CD14-positive monocyte (primary cell): ENCODE measurements at regions not wholly inside any gene's neighbourhood (a gene's known extent, or its start where the extent isn't known, plus 50 kb on each side); places are given as distances from the start of the nearest gene placed in this dataset.

Experiments
- DNase-seq, 3 donors: peaks; one replicate each; pipeline ENCODE4 v3.0.0-alpha.2; 2011 to 2022
- H2AFZ ChIP-seq: 2 replicates; pipeline ENCODE4 v1.6.0; 2012; ENCODE audit warnings: mild to moderate bottlenecking, low read depth, low read length, inconsistent platforms; ENCODE audit not compliant: insufficient read depth, poor library complexity, severe bottlenecking
- H3K27ac ChIP-seq, 2 donors: 1 replicate in 1 of 2; 2 replicates in 1 of 2; pipeline ENCODE4 v1.5.1; 2012 to 2013; ENCODE audit warnings: low read length in 2 of 2, control low read depth in 1 of 2, inconsistent platforms in 1 of 2, low read depth in 1 of 2, mild to moderate bottlenecking in 1 of 2
- H3K27me3 ChIP-seq, 2 donors: one replicate each; pipeline versions ENCODE4 v1.6.0 to v1.6.1; 2011 to 2013; ENCODE audit warnings: low read length in 2 of 2; ENCODE audit not compliant: control insufficient read depth in 2 of 2, insufficient read depth in 2 of 2
- H3K36me3 ChIP-seq, 2 donors: replicated peaks in 1 of 2; 1 replicate in 1 of 2; 2 replicates in 1 of 2; pipeline versions ENCODE4 v1.5.1 to v1.6.1; 2012 to 2013; ENCODE audit warnings: low read length in 2 of 2, control low read depth in 1 of 2, inconsistent platforms in 1 of 2, mild to moderate bottlenecking in 1 of 2; ENCODE audit not compliant: insufficient read depth in 2 of 2, control insufficient read depth in 1 of 2
- H3K4me1 ChIP-seq, 2 donors: 1 replicate in 1 of 2; 2 replicates in 1 of 2; pipeline versions ENCODE4 v1.5.1 to v1.6.1; 2012 to 2013; ENCODE audit warnings: low read length in 2 of 2, control low read depth in 1 of 2, inconsistent platforms in 1 of 2, mild to moderate bottlenecking in 1 of 2, moderate library complexity in 1 of 2; ENCODE audit not compliant: insufficient read depth in 2 of 2, control insufficient read depth in 1 of 2
- H3K4me2 ChIP-seq: replicated peaks from 2 replicates; pipeline ENCODE3; 2012; ENCODE audit warnings: low read length, moderate library complexity, mild to moderate bottlenecking; ENCODE audit not compliant: poor library complexity, severe bottlenecking; ENCODE audit errors: extremely low read depth
- H3K4me3 ChIP-seq, 3 experiments: fragments of 200-600 bp in 1 of 3; sonication (generic) in 1 of 3; replicated peaks in 1 of 3; 1 replicate in 2 of 3; 2 replicates in 1 of 3; pipeline ENCODE4 v1.5.1; 2011 to 2013; ENCODE audit warnings: low read length in 3 of 3, mild to moderate bottlenecking in 3 of 3, control low read depth in 2 of 3, low read depth in 2 of 3, inconsistent platforms in 1 of 3, moderate library complexity in 1 of 3
- H3K79me2 ChIP-seq: 2 replicates; pipeline ENCODE4 v1.6.0; 2012; ENCODE audit warnings: mild to moderate bottlenecking, control low read depth, inconsistent platforms, low read length, moderate library complexity; ENCODE audit not compliant: insufficient read depth
- H3K9ac ChIP-seq: 2 replicates; pipeline ENCODE4 v1.6.0; 2017; ENCODE audit warnings: low read length, mild to moderate bottlenecking; ENCODE audit not compliant: insufficient read depth, poor library complexity, severe bottlenecking
- H3K9me3 ChIP-seq, 2 donors: replicated peaks in 1 of 2; 1 replicate in 1 of 2; 2 replicates in 1 of 2; pipeline versions ENCODE4 v1.5.1 to v1.6.1; 2012 to 2013; ENCODE audit warnings: low read length in 2 of 2, control low read depth in 1 of 2; ENCODE audit not compliant: control insufficient read depth in 1 of 2, insufficient read depth in 1 of 2
- H4K20me1 ChIP-seq: 2 replicates; pipeline ENCODE4 v1.6.0; 2012; ENCODE audit warnings: mild to moderate bottlenecking, low read length, control low read depth, moderate library complexity; ENCODE audit not compliant: insufficient read depth
- H3K27ac Mint-ChIP-seq, 7 donors: one replicate each; pipeline ENCODE4 v1.8.0; 2020; ENCODE audit warnings: mild to moderate bottlenecking in 7 of 7, mixed read lengths in 7 of 7, moderate library complexity in 6 of 7, inconsistent platforms in 2 of 7
- H3K27me3 Mint-ChIP-seq, 3 donors: one replicate each; pipeline ENCODE4 v1.8.0; 2021 to 2022; ENCODE audit warnings: low read depth in 3 of 3, mild to moderate bottlenecking in 3 of 3, mixed read lengths in 3 of 3, moderate library complexity in 3 of 3, inconsistent platforms in 1 of 3
- H3K36me3 Mint-ChIP-seq, 2 donors: one replicate each; pipeline ENCODE4 v1.8.0; 2020; ENCODE audit warnings: mixed read lengths in 2 of 2, inconsistent platforms in 1 of 2, mild to moderate bottlenecking in 1 of 2
- H3K4me1 Mint-ChIP-seq: one replicate; pipeline ENCODE4 v1.8.0; 2020; ENCODE audit warnings: mild to moderate bottlenecking, mixed read lengths
- H3K4me3 Mint-ChIP-seq, 2 donors: one replicate each; pipeline ENCODE4 v1.8.0; 2020; ENCODE audit warnings: mild to moderate bottlenecking in 2 of 2, mixed read lengths in 2 of 2, moderate library complexity in 1 of 2
- H3K9me3 Mint-ChIP-seq, 7 donors: one replicate each; pipeline ENCODE4 v1.8.0; 2020 to 2022; ENCODE audit warnings: mixed read lengths in 7 of 7, mild to moderate bottlenecking in 6 of 7, moderate library complexity in 6 of 7, inconsistent platforms in 2 of 7
- CTCF ChIP-seq: fragments of 200-600 bp; IDR thresholded peaks from one replicate; pipeline ENCODE4 v1.8.0; 2022; ENCODE audit warnings: antibody characterized with exemption, mild to moderate bottlenecking
- WGBS: methylation state at CpG from one replicate; pipeline ENCODE4 v1.1.5; 2013; ENCODE audit warnings: missing lambda C conversion rate; ENCODE audit not compliant: insufficient coverage; 5-methylcytosine and 5-hydroxymethylcytosine counted together
- intact Hi-C, 2 donors: fragments of 100-400 bp; cut with micrococcal nuclease; formaldehyde crosslinking; loops; one replicate each; pipeline versions ENCODE4 v1.15.0 to v1.15.1; 2023

- 93% methylated on average over 4 of the region's 12 CpGs for WGBS
- Histone ChIP-seq H3K79me2 (no peaks in the 10 kb centered on the region), H2AFZ (no peak overlapping the region), H3K27ac (no peak overlapping the region), H4K20me1 (no peaks in the 10 kb centered on the region), H3K4me1 (no peaks in the 10 kb centered on the region), H3K36me3 (no peaks in the 10 kb centered on the region), H3K4me3 (no peak overlapping the region), H3K4me2 (no peak overlapping the region), H3K9ac (no peak overlapping the region), H3K27me3 (no peaks in the 10 kb centered on the region), H3K9me3 (no peaks in the 10 kb centered on the region)
- no peak overlapping the region for H3K27ac Mint-ChIP-seq
- intact Hi-C loops, result no loop called here
- H3K4me1 Mint-ChIP-seq, result no peaks in the 10 kb centered on the region
- TF ChIP-seq CTCF, result no peak
- DNase-seq, result no peak
- no peak overlapping the region for H3K4me3 Mint-ChIP-seq
- no peaks in the 10 kb centered on the region for H3K36me3 Mint-ChIP-seq
- H3K27me3 Mint-ChIP-seq, result no peaks in the 10 kb centered on the region
- H3K9me3 Mint-ChIP-seq, result peaks cover 0 to 6% (median 2%) of the 10 kb centered on the region in 7 donors
These were observed 531.0 kb upstream of the NR2F2 start for GRCh38 chr15:95799286-95800200.

- Mint-ChIP-seq H3K36me3 (no peaks in the 10 kb centered on the region), H3K27ac (no peak overlapping the region), H3K27me3 (peaks cover 0 to 2% (median 0%) of the 10 kb centered on the region in 3 donors), H3K4me3 (no peak overlapping the region), H3K9me3 (peaks cover 0 to 5% (median 2%) of the 10 kb centered on the region in 7 donors), H3K4me1 (no peaks in the 10 kb centered on the region)
- Histone ChIP-seq H3K27me3 (no peaks in the 10 kb centered on the region), H3K9me3 (no peaks in the 10 kb centered on the region), H3K79me2 (no peaks in the 10 kb centered on the region), H3K4me3 (no peak overlapping the region), H2AFZ (no peak overlapping the region), H4K20me1 (no peaks in the 10 kb centered on the region), H3K4me1 (no peaks in the 10 kb centered on the region), H3K27ac (no peak overlapping the region), H3K36me3 (no peaks in the 10 kb centered on the region), H3K9ac (no peak overlapping the region), H3K4me2 (no peak overlapping the region)
- no peak for DNase-seq
- no peak for TF ChIP-seq CTCF
- intact Hi-C loops, result no loop called here
These were observed 526.0 kb upstream of the NR2F2 start for GRCh38 chr15:95804484-95804883.
